GM19238 (cell line): ENCODE measurements at regions not wholly inside any gene's neighbourhood (a gene's known extent, or its start where the extent isn't known, plus 50 kb on each side); places are given as distances from the start of the nearest gene placed in this dataset.

Experiments
- DNase-seq: peaks from one replicate; pipeline ENCODE4 v3.0.0; 2011; ENCODE audit warnings: low spot score; ENCODE audit not compliant: insufficient read length

DNA sequence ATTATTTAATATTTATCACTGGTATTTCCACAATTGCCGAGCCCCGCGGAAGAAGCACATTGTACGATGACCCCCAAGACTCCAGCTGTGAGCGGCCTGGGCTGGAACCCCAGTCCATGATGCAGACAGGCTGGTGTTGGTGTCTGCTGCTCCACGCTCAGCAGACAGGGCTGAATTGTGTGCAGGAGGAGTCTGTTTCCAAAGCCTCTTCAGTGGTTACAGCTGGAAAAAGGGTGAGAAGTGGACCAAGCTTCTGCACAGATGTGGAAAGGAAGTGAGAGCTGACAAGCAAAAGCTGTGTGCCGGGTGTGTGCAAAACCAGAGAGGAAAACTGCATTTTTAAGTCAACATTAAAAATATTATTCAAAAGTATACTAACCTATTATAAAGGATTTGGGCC lies 500.4 kb downstream of the GALR1 start:
- no peak for DNase-seq

DNA sequence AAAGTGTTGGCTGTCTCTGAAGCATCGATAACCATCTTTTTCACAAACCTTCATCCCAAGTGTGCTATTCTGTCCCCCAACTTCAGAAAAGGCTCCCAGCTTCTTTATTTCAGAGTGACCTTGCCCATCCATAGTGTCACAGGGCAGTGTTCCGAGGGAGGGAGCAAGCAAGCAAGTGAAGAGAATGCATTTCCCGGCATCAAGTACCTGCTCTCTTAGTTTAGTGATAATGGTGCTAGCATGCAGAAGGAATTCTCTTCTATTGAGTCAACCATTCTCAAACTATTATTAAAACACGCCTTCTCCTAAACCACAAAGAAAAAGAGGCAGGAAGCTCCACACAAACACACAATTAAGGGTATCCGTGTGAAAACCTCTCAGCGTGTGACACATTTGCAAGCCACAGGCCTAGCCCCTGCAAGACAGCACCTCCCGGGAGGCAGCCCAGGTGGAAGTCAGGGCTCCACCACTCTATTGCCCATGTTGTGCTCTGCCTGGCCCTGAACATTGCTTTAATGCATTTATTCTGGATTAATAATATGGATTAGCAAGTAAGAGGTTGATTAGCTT lies 504.9 kb downstream of the GALR1 start:
- DNase-seq, result no peak

DNA sequence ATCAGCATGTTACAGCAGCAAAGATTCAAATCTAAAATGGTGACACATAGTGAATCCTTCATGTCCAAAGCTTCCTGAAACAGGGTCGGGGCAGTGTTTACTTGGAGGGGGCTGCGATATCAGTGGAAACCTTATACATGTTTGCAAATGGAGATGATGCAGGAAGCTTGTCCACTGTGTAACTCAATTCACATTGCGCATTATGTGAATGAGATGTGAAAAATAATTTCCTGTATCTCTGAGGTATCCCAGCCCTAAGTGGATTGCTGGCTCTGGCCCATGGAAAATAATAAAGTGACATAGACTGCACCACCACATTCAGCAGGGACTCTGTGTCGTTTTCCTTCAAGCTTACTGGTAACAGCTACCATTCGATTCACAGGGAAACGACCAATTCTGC lies 505.5 kb downstream of the GALR1 start:
- DNase-seq, result no peak

DNA sequence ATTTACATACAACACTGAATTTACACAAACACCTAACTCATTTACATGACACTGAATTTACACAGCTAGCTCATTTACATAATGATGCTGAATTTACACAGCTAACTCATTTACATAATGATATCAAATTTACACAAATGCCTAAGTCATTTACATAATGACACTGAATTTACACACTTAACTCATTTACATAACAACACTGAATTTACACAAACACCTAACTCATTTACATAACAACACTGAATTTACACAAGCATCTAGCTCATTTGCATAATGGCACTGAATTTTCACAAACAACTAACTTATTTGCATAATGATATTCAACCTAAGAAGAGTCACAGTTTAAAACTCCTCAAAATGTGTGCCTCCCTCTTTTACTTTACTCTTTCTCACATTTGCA lies 511.7 kb downstream of the GALR1 start:
- DNase-seq, result no peak

DNA sequence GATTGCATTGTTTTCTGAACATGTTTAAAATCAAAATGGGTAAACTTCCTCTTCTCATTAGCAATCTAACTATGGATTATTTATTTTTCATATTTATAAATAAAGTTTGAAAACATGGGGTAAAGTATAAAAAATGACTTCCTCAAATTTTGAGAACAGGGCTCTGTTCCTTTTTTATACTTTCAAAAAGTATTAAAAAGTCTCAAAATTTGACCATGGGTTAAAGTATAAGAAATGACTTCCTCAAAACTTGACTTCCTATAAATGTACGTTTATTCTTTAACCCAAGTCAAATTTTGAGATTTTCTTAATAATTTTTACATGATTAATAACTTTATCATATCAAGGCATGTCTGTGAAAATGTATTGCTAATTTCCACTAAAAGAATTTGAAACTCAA lies 512.4 kb downstream of the GALR1 start:
- DNase-seq, result no peak

DNA sequence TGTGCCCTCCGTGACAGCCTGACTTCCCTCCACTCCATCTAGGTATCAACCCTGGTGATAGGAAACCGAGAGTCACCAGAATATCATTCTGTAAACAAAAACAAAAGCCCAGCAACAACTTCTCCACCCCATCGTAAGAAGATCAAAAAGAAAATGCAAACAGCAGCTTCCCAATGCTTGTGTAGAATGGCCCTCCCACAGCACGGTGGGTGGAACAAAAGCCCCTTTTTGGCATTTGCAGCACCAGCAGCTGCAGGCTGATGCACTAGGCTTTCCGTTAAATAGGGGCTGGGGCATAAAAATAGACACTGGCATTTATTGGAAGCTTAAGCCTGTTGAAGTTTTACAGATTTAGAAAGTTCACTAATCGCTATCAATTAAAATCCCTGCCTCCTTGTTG lies 513.0 kb downstream of the GALR1 start:
- no peak for DNase-seq

DNA sequence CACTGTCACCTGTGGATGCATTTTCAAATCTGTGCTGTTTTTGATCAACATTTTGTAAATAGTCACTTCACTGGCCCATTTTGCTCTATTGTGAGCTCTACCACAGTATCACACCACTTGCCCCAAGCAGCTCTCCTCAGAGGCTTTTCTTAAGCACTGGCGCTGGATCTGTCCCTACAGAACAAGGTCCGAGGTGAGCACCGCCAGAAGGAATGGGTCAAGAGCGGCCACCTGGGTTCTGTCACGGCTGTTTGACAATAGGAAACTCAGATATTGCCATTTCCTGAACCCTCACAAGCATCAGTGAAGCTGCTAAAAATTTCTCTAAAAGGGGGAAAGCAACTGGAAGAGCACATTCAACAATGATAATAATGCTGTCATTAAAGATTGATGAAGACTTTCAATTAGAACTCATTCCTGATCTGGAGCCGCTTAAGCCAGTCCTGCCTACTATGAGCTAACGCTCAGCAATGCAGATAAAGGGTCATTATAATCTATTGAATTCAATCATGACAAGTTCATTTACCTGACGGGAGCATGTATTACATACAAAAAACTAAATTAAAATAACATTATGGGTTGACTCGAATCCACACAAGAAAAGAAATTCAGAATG lies 514.0 kb downstream of the GALR1 start:
- no peak for DNase-seq

DNA sequence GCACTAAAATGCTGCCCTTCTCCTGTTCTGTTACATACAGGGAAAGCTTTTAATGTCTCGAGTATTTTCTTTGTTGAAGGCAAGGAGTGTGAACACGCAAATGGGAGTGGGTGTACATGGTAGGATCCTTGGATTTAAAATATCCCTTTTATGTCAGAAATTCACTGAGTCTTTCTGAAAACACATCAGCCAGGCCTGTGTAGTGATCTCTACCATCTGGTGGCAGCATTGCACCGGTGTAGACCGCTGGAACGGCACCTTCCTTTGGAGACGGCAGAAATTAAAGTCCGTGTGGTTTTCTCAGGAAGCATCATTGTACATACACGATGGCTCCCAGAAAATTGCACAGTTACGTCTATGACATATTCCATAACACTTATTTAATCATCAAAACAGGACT lies 515.8 kb downstream of the GALR1 start:
- no peak for DNase-seq

DNA sequence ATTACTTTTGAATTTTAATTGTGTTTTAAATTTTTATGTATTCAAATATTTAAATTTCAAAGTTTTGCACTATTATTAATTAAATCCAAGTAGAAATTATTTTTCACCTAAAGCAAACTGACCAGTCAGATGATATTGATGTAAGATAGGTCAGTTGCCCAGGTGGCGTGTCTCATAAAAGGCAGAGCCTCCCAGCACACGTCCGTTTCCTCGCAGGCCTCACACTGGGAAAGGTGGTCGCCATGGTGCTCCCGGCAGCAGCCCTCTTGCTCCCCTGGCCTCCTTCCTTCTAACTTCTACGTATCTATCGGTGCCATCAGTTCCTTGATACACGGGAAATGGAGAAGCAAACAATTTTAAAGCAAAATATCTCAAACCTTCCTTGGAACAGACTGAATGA lies 516.8 kb downstream of the GALR1 start:
- DNase-seq, result no peak

DNA sequence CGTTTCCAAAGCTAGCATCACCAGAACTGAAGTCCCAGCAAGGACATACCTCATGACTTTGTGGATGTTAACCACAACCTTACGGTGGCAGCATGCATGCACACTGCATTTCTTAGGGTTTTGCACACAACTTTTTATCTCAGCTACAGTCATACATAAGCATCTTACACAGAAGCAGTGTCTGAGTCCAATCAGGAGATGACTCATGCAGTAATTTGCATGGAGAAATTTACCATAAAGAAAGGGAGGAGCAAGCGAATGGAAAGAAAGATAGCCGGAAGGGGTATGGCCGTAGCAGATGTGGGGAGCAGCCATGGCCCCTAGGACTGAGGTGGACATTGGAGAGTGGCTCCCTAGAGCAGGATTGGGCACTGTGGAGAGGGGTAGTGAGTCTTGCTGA lies 522.5 kb downstream of the GALR1 start:
- no peak for DNase-seq

DNA sequence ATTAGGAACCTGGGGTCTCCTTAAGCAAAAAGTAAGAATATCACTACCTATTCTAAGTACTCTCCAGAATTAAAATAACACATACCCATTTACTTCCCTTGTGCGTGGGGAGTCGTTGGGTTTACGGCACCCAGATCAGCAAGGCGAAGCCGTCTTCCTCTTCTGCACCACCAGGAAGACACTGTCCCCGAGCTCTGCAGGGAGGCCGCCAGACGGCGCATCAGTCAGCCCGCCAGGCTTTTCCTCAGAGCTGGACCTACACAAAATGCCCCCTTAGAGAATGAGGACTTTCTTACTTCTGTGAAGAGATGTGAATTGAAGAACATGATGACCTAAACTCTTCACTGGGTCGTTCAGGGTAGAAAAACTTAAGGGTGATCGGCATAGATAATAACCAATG lies 526.5 kb downstream of the GALR1 start:
- DNase-seq, result no peak

DNA sequence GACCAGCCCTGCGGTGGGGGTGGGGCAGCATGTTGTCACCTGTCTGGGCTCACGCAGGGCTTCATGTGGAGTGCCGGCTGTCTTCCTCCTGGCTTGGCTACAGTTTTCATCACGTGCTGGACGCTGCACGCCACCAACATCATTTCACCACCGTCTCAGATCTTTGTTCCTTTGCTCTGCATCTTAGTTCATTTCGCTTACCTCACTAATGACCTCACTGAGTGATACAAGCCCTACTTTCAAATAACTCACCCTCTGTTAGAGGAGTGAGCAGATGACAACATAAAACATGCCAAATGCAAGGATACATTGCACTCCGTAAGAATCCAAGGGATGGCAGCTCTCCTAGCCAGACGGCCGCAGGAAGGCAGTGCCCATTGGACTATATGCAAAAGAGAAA lies 527.5 kb downstream of the GALR1 start:
- DNase-seq, result no peak

DNA sequence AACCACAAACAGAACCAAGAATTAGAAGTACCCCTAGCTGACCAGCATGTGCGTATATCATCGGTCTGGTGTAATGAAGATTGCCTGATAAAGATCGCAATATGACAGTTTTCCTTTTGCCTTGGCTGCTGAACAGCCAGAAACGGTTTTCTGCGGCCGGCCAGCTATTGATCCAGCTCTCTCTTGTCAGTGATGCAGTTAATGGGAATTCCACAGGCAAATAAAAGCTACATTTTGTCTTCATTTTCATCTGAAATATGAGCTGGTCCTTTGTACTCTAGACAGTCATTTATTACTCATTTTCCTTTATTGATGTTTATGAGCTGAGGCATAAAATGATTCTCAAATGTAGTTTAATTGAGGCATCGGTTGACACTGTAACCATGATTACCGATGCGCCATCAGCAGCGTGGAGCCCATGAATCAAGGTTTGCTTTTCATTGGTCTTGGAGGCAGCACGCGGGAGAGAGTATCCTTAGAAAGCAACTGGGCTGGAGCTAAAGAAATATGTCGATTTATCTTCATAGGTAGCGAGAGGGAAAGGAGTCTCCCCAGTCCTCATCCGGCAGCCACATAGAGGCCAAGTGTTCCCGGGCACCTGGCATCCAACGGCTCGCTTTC lies 535.2 kb downstream of the GALR1 start:
- DNase-seq, result no peak

DNA sequence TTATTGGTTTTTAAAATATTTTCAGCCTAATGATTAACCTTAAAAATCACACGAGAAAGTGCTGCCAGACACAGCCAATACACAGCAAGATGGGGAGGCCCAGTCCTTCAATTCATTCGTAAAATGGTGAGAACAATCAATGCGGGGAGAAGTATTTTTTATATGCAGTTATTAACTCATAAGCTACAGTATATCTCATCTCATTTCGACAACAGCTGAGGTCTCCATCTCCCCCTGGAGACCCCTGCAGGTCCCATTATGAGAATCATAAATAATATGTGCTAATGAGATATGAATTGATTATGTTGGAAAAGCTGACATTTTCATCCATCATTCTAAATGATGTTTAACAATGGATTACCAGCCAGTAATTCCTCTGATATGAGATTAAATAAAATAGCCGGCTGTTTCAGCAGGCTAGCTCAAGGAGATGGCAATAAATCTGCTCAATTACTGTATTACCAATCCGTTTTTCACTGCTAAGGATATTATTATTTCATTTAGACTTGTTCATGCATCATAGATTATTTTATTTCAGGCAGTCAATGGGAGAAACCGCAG lies 535.8 kb downstream of the GALR1 start:
- no peak for DNase-seq

DNA sequence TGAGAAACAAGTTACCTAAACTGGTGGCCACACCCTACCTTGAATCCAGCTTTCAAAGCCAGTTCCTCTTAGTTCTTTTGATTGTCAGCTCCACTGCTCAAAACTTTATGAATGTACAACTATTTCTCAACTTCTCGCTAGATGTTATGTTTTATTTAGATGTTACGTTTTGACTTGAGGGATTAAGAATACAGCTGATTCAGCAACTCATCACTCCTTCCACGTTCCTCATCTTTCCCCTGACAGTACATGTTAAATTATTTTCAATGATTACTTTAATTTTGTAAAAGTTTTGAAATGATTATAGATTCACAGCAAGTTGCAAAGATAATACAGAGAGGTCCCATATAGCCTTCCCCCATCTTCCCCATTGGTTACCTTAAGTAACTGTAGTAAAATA lies 553.4 kb downstream of the GALR1 start:
- no peak for DNase-seq

DNA sequence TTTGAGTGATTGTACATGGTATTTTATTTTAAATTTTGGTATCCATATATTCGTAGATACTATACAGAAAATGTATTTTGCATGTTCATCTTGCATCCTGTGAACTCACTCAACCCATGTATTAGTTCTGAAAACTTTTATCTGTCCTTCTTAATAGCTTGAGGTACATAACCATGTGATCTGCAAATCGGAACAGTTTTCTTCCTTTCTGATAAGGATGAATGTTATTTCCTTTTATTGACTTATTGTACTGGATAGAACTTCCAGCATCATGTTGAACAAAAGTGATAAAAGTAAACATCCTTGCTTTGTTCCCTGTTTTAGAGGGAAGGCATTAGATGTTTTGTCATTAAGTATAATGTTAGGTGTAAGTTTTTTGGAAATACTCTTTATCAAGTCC lies 554.7 kb downstream of the GALR1 start:
- DNase-seq, result no peak

DNA sequence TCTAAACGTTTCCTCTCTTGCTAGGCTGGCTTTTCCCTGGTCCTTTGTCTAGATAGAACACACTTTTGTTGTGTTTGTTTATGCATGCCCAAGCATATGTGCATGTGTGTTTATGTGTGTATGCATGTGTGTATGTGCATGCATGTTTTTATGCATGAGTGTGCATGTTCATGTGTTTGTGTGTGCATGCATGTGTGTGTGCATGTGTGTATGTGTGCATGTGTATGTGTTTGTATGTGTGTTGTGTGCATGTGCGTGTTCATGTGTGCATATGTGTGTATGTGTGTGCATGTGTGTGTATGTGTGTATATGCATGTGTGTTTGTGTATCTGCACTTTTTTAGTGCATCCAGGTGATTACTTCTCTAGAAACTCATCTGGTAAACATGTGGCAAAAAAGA lies 558.0 kb downstream of the GALR1 start:
- DNase-seq, result no peak

DNA sequence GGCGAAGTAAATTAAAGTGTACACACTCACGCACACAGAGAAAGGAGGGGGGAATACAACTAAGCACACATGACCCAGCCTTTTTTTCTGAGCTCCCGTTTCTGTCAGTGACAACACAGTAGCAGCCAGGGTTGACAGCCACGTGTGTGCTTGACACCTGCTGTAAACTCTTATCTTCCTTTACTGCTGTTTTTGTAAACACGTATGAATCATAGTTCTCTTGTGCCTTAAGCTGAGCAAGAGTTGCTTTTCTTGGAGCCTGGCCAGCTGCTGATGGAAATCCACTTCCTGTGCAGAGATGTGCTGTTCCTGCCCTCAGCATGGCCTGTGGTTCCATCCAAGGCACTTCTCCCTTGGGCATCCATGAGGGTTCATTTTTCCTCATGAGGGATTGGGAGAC lies 561.9 kb downstream of the GALR1 start:
- no peak for DNase-seq

DNA sequence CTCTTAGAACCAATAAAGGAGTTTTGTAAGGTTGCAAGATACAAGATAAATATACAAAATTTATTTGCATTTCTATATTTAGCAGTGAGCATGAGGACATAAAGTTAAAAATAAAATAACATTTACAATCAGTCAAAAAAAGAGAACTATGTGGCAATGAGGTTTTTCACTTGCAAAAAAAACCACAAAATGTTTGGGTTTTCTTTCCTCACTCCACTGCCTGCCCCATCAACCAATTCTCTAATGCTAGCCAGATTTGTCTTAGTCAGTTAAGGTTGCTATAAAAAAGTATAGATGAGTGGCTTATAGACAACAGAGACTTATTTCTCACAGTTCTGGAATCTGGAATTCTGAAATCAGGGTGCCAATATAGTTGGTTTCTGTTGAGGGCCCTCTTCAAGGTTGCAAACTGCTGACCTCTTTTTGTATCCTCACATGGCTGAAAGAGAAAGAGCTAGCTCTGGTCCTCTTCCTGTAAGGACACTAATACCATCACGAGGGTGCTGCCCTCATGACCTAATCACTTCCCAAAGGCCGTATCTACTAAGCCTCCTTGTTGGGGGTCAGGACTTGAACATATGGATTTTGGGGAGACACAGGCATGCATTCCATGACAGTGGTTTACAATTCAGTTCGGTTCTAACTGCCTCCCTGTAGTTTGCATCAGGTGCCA lies 566.2 kb downstream of the GALR1 start:
- no peak for DNase-seq

DNA sequence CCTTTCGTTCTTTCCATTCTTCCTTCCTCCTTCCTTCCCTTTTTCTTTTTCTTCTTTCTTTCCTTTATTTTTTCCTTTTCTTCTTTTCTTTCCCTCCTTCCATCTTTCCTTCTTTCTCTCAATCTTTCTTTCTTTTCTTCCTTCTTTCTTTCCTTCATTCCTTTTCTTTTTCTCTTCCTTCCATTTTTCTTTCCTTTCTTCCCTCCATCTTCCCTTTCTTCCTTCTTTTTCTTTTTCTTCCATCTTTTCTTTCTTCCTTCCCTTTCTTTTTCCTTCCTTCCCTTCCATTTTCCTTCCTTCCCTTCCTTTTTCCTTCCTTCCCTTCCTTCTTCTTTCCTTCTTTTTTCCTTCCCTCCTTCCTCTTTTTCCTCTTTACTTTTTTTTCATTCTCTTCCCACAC lies 568.7 kb downstream of the GALR1 start:
- DNase-seq, result no peak

DNA sequence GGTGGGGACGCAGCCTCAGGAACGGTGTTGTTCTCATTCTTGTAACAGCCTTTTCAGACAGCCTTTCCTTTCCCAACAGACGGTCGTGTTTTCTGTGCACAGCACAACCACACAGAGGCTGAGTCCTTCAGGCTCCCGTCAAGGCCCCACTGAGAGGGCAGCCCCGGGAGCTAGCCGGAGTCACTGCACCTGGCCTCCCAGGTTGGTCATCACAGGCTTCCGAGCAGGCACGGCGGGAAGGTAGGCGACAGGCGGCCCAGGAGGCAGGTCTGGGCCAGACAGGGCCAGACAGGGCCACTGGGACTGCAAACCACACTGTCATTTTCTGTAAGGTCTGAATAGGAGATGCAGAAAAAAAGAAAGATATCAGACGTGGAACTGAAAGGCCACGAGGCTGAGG lies 570.8 kb downstream of the GALR1 start:
- no peak for DNase-seq

DNA sequence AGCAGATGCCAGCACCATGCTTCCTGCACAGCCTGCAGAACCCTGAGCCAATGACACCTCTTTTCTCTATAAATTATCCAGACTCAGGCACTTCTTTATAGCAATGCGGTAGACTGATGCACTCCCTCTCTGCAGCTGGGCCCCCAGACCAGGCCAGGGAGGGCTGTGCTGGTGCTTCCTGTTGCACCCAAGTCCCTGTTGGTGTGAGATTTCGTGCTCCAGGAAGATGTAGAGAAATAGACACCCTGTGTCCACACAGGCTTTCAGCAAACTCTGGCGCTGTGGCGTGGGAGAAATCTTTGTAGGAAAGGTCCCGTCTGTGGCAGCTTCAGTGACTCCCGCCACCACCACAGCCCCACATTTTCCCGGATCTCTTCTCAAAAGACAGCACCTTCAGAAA lies 572.2 kb downstream of the GALR1 start:
- no peak for DNase-seq

DNA sequence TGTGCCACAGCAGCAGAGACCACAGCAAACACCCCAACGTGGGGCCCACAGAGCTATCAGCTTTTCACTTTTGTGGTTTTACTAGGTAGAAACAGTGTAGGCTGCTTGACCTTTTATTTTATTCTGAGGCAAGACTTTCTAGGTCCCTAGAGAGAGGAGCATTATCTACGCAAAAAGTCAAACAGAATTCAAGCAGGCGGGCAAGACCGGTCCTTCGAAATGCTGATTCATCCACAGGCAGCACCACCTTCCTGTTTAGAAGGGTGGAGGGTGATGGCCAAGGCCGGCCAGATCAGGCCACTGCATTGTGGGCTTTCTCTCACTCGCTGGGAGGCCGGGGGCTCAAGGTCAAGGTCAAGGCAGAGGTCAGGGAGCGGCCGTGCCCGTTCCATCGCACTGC lies 573.0 kb downstream of the GALR1 start:
- DNase-seq, result no peak
